ENCODE measurements at regions not wholly inside any gene's neighbourhood (a gene's known extent, or its start where the extent isn't known, plus 50 kb on each side); places are given as distances from the start of the nearest gene placed in this dataset.

GRCh38 chr2:71277536-71278103, 50.7 kb upstream of the PAIP2B start:
- ATAC-seq, result no peak

- no peak for ATAC-seq
Measured at GRCh38 chr2:71277147-71277475, 50.2 kb upstream of the PAIP2B start.

- ATAC-seq, result peak; percentile 99
Measured at GRCh38 chr2:71276311-71277146, 49.6 kb upstream of the PAIP2B start.

Measured in activated CD4-positive, CD25-positive, alpha-beta regulatory T cell treated with anti-CD3 and anti-CD28 coated beads, Interleukin-2, amount 50 U/mL, for 24 hours (primary cell).